Mesodermal cell (in vitro differentiated cells): ENCODE measurements at regions not wholly inside any gene's neighbourhood (a gene's known extent, or its start where the extent isn't known, plus 50 kb on each side); places are given as distances from the start of the nearest gene placed in this dataset.
"Not testable (repeated sequence)": the region's sequence is repeated elsewhere in the genome, so short reads cannot be mapped to it uniquely, and the experiment has no call there.

Experiments used
- H3K27ac ChIP-seq: 2 replicates; pipeline ENCODE4 v1.7.0; 2013; ENCODE audit warnings: mild to moderate bottlenecking, low read depth, low read length, moderate library complexity; ENCODE audit not compliant: severe bottlenecking
- H3K36me3 ChIP-seq: 2 replicates; pipeline ENCODE4 v1.7.1; 2013; ENCODE audit warnings: mild to moderate bottlenecking, low read length, moderate library complexity; ENCODE audit not compliant: control insufficient read depth, insufficient read depth
- H3K4me1 ChIP-seq: one replicate; pipeline ENCODE4 v1.7.1; 2013; ENCODE audit warnings: mild to moderate bottlenecking, low read length; ENCODE audit not compliant: insufficient read depth, control insufficient read depth, poor library complexity, severe bottlenecking
- H3K4me3 ChIP-seq: 2 replicates; pipeline ENCODE4 v1.7.0; 2013; ENCODE audit warnings: low read length, control low read depth, mild to moderate bottlenecking; ENCODE audit not compliant: insufficient read depth, poor library complexity, severe bottlenecking; ENCODE audit errors: extremely low read depth
- H3K9me3 ChIP-seq: 2 replicates; pipeline ENCODE4 v1.7.1; 2013; ENCODE audit warnings: mild to moderate bottlenecking, low read length, moderate library complexity; ENCODE audit not compliant: control insufficient read depth
- WGBS, 2 experiments: methylation state at CpG; one replicate each; pipeline ENCODE4 v1.1.5; 2013; ENCODE audit warnings: missing lambda C conversion rate in 2 of 2; ENCODE audit not compliant: insufficient coverage in 2 of 2; 5-methylcytosine and 5-hydroxymethylcytosine counted together

- H3K36me3 ChIP-seq, result no peaks in the 10 kb centered on the region
- no peak overlapping the region for H3K4me3 ChIP-seq
- H3K27ac ChIP-seq, result no peak overlapping the region
- 100% methylated on average over 1 of the region's 2 CpGs; no CpG with 5 or more reads in 1 of the 2 experiments for WGBS, 2 experiments
- H3K9me3 ChIP-seq, result no peaks in the 10 kb centered on the region
- H3K4me1 ChIP-seq, result no peaks in the 10 kb centered on the region
These were observed 107.7 kb upstream of the HUWE1 start for GRCh38 chrX:53794181-53794580.

GRCh38 chrX:53768865-53769264 is 82.3 kb upstream of the HUWE1 start:
- Histone ChIP-seq H3K9me3 (no peaks in the 10 kb centered on the region), H3K4me1 (no peaks in the 10 kb centered on the region), H3K4me3 (no peak overlapping the region), H3K36me3 (no peaks in the 10 kb centered on the region), H3K27ac (no peak overlapping the region)
- no CpG with 5 or more reads among the region's 7 CpGs for WGBS, 2 experiments

- Histone ChIP-seq H3K4me3 (no peak overlapping the region), H3K9me3 (no peaks in the 10 kb centered on the region), H3K27ac (no peak overlapping the region), H3K4me1 (no peaks in the 10 kb centered on the region), H3K36me3 (no peaks in the 10 kb centered on the region)
- WGBS, 2 experiments, result no CpG with 5 or more reads among the region's 5 CpGs
These were observed 81.9 kb upstream of the HUWE1 start for GRCh38 chrX:53768451-53768850.

- Histone ChIP-seq H3K4me3 (no peak overlapping the region), H3K36me3 (no peaks in the 10 kb centered on the region), H3K27ac (no peak overlapping the region), H3K4me1 (no peaks in the 10 kb centered on the region), H3K9me3 (no peaks in the 10 kb centered on the region)
- WGBS, 2 experiments, result no CpG with 5 or more reads among the region's 1 CpG
These were observed 81.0 kb upstream of the HUWE1 start for GRCh38 chrX:53767544-53767943.

GRCh38 chrX:53757181-53757580 is 70.7 kb upstream of the HUWE1 start:
- H3K4me1 ChIP-seq, H3K4me3 ChIP-seq, H3K9me3 ChIP-seq, H3K36me3 ChIP-seq, H3K27ac ChIP-seq: not testable (repeated sequence)
- 0% methylated on average over 1 of the region's 1 CpG; no CpG with 5 or more reads in 1 of the 2 experiments for WGBS, 2 experiments

GRCh38 chrX:53746718-53747117 is 60.2 kb upstream of the HUWE1 start:
- Histone ChIP-seq H3K4me1 (no peaks in the 10 kb centered on the region), H3K9me3 (no peaks in the 10 kb centered on the region), H3K27ac (no peak overlapping the region), H3K4me3 (no peak overlapping the region), H3K36me3 (no peaks in the 10 kb centered on the region)
- WGBS, 2 experiments, result no CpG with 5 or more reads among the region's 1 CpG

- Histone ChIP-seq H3K4me3 (no peak overlapping the region), H3K9me3 (no peaks in the 10 kb centered on the region), H3K27ac (no peak overlapping the region), H3K36me3 (no peaks in the 10 kb centered on the region), H3K4me1 (no peaks in the 10 kb centered on the region)
- no CpG with 5 or more reads among the region's 1 CpG for WGBS, 2 experiments
These were observed 56.7 kb upstream of the HUWE1 start for GRCh38 chrX:53743244-53743643.

- Histone ChIP-seq H3K9me3 (no peaks in the 10 kb centered on the region), H3K27ac (no peak overlapping the region), H3K4me1 (no peaks in the 10 kb centered on the region), H3K4me3 (no peak overlapping the region), H3K36me3 (no peaks in the 10 kb centered on the region)
- WGBS, 2 experiments, result no CpG with 5 or more reads among the region's 4 CpGs
These were observed 51.9 kb upstream of the HUWE1 start for GRCh38 chrX:53738370-53738906.
